Neuronal stem cell (in vitro differentiated cells): ENCODE measurements at regions not wholly inside any gene's neighbourhood (a gene's known extent, or its start where the extent isn't known, plus 50 kb on each side); places are given as distances from the start of the nearest gene placed in this dataset.
A peak's percentile ranks its signal among the peaks of the same experiment; 100 is the strongest.
"Not testable (repeated sequence)": the region's sequence is repeated elsewhere in the genome, so short reads cannot be mapped to it uniquely, and the experiment has no call there.

Experiments
- DNase-seq: peaks from one replicate; pipeline ENCODE4 v3.0.0-alpha.2; 2013; ENCODE audit warnings: low spot score
- H2AFZ ChIP-seq: one replicate; pipeline ENCODE4 v1.6.1; 2013; ENCODE audit warnings: mild to moderate bottlenecking, low read length, inconsistent platforms
- H2AK5ac ChIP-seq: 2 replicates; pipeline ENCODE4 v1.6.1; 2013; ENCODE audit warnings: low read depth, mild to moderate bottlenecking, inconsistent platforms, low read length, moderate library complexity, mixed read lengths
- H2BK120ac ChIP-seq: 2 replicates; pipeline ENCODE4 v1.6.1; 2013; ENCODE audit warnings: low read depth, mild to moderate bottlenecking, inconsistent platforms, low read length, moderate library complexity, mixed read lengths
- H2BK12ac ChIP-seq: one replicate; pipeline ENCODE4 v1.6.1; 2013; ENCODE audit warnings: low read length, inconsistent platforms
- H2BK15ac ChIP-seq: 2 replicates; pipeline ENCODE4 v1.6.1; 2013; ENCODE audit warnings: mild to moderate bottlenecking, low read length, inconsistent platforms, mixed read lengths
- H2BK5ac ChIP-seq: one replicate; pipeline ENCODE4 v1.6.1; 2013; ENCODE audit warnings: inconsistent platforms, mild to moderate bottlenecking, low read length, moderate library complexity
- H3K14ac ChIP-seq: one replicate; pipeline ENCODE4 v1.6.1; 2013; ENCODE audit warnings: low read length, inconsistent platforms
- H3K18ac ChIP-seq: 2 replicates; pipeline ENCODE4 v1.6.1; 2013; ENCODE audit warnings: low read length, inconsistent platforms
- H3K23ac ChIP-seq: 2 replicates; pipeline ENCODE4 v1.6.1; 2013; ENCODE audit warnings: low read depth, mild to moderate bottlenecking, mixed read lengths, low read length, inconsistent platforms; ENCODE audit not compliant: poor library complexity
- H3K27ac ChIP-seq: replicated peaks from 3 replicates; pipeline ENCODE4 v1.5.1; 2013; ENCODE audit warnings: low read length, inconsistent platforms
- H3K27me3 ChIP-seq, 3 experiments: 2 replicates each; pipeline ENCODE4 v1.6.1; 2013; ENCODE audit warnings: low read length in 3 of 3, mild to moderate bottlenecking in 2 of 3, inconsistent platforms in 1 of 3, low read depth in 1 of 3, mixed read lengths in 1 of 3, moderate library complexity in 1 of 3; ENCODE audit not compliant: control insufficient read depth in 3 of 3, insufficient read depth in 3 of 3
- H3K36me3 ChIP-seq, 2 donors: replicated peaks in 1 of 2; 2 replicates each; pipeline ENCODE4 v1.6.1; 2013; ENCODE audit warnings: low read length in 2 of 2; ENCODE audit not compliant: control insufficient read depth in 2 of 2, insufficient read depth in 2 of 2
- H3K4ac ChIP-seq: 2 replicates; pipeline ENCODE4 v1.6.1; 2013; ENCODE audit warnings: inconsistent platforms, mild to moderate bottlenecking, low read length, moderate library complexity
- H3K4me1 ChIP-seq, 2 donors: 1 replicate in 1 of 2; 2 replicates in 1 of 2; pipeline ENCODE4 v1.6.1; 2013; ENCODE audit warnings: low read length in 2 of 2, low read depth in 1 of 2; ENCODE audit not compliant: control insufficient read depth in 2 of 2, insufficient read depth in 1 of 2
- H3K4me2 ChIP-seq: one replicate; pipeline ENCODE4 v1.6.1; 2013; ENCODE audit warnings: mild to moderate bottlenecking, low read length, inconsistent platforms; ENCODE audit not compliant: insufficient read depth, poor library complexity, severe bottlenecking
- H3K4me3 ChIP-seq, 2 donors: 2 replicates each; pipeline ENCODE4 v1.5.1; 2013; ENCODE audit warnings: low read length in 2 of 2, mild to moderate bottlenecking in 2 of 2, inconsistent platforms in 1 of 2, moderate library complexity in 1 of 2
- H3K79me1 ChIP-seq: one replicate; pipeline ENCODE4 v1.6.1; 2013; ENCODE audit warnings: low read depth, mild to moderate bottlenecking, inconsistent platforms, low read length, moderate library complexity
- H3K9ac ChIP-seq: one replicate; pipeline ENCODE4 v1.6.1; 2013; ENCODE audit warnings: mild to moderate bottlenecking, low read depth, low read length, inconsistent platforms; ENCODE audit not compliant: poor library complexity
- H3K9me3 ChIP-seq, 2 donors: replicated peaks in 1 of 2; 2 replicates each; pipeline versions ENCODE3 to v1.6.1; 2013; ENCODE audit warnings: low read length in 2 of 2, mild to moderate bottlenecking in 2 of 2, inconsistent platforms in 1 of 2, low read depth in 1 of 2, mixed read lengths in 1 of 2, moderate library complexity in 1 of 2; ENCODE audit not compliant: control insufficient read depth in 2 of 2, insufficient read depth in 1 of 2
- H4K8ac ChIP-seq: one replicate; pipeline ENCODE4 v1.6.1; 2013; ENCODE audit warnings: low read depth, mild to moderate bottlenecking, inconsistent platforms, low read length, moderate library complexity
- H4K91ac ChIP-seq: one replicate; pipeline ENCODE4 v1.6.1; 2013; ENCODE audit warnings: low read length, low read depth, mild to moderate bottlenecking, inconsistent platforms; ENCODE audit not compliant: poor library complexity
- WGBS, 2 donors: extraction: QIAGEN DNeasy Blood & Tissue Kit; methylation state at CpG; one replicate each; pipeline ENCODE4 v1.1.7; 2013; ENCODE audit warnings: missing lambda C conversion rate in 2 of 2, mixed read lengths in 1 of 2; ENCODE audit not compliant: insufficient read length in 2 of 2, insufficient replicate concordance in 1 of 2; ENCODE audit errors: extremely low coverage in 2 of 2; 5-methylcytosine and 5-hydroxymethylcytosine counted together

DNA sequence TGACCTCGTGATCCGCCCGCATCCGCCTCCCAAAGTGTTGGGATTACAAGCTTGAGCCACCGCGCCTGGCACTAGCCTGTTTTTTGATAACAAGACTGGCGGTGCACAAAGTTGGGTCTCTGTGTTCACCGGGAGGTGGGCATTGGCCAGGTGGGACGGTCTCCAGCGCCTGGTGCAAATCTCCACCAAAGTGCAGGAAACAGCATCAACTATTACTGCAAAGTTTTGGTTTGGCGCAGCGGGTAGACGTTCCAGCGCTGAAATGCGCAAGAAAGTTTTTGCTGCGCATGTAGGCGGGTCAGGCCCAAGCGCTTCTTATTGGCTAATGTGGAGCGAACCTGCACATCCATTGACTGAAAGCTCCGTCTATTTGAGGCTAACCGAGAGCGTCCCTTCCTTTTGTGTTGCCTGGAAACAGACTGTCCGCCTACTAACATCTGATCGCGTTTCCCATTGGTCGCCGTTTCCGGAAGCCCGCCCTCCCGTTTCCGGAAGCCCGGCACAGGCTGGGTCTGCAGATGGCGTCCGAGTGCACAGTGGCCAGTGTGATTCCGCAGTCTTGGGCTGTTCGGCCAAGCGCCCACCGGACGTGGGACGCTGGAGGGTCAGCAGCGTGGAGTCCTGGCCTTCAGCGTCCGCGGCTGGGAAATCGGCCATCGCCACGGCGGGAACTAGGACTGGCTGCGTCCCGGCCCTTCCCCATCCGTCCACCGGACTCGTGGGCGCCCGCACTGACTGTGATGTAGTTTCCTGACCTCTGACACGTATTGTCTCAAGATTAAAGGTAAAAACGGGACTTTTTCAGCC lies 53.3 kb upstream of the ZNF527 start:
- peak overlapping the region; percentile 62 for H3K4me2 ChIP-seq
- peak overlapping the region; percentile 65 for H4K8ac ChIP-seq
- WGBS, 2 donors = no CpG with 5 or more reads among the region's 57 CpGs
- H2BK120ac ChIP-seq = no peak overlapping the region
- H4K91ac ChIP-seq = no peak overlapping the region
- H3K36me3 ChIP-seq = peaks cover 4 to 30% of the 10 kb centered on the region in 2 donors
- no peaks in the 10 kb centered on the region for H3K27me3 ChIP-seq
- no peak overlapping the region for H2BK5ac ChIP-seq
- H3K23ac ChIP-seq = peak overlapping the region; percentile 87
- no peak overlapping the region for H2BK15ac ChIP-seq
- H2BK12ac ChIP-seq = no peak overlapping the region
- H3K4me1 ChIP-seq = peaks cover 0 to 4% of the 10 kb centered on the region in 2 donors
- no peak overlapping the region for H2AK5ac ChIP-seq
- H3K14ac ChIP-seq = peak overlapping the region; percentile 97
- peak overlapping the region; percentile 99 for H3K18ac ChIP-seq
- peak overlapping the region; percentile 84 to 96 for H3K4me3 ChIP-seq
- H2AFZ ChIP-seq = peak overlapping the region; percentile 91
- peaks cover 2 to 47% of the 10 kb centered on the region in 2 donors for H3K9me3 ChIP-seq
- peak overlapping the region; percentile 88 for H3K27ac ChIP-seq
- H3K79me1 ChIP-seq = peaks cover 8% of the 10 kb centered on the region
- H3K4ac ChIP-seq = no peak overlapping the region
- DNase-seq = peak; percentile 95
- H3K9ac ChIP-seq = peak overlapping the region; percentile 99

GRCh38 chr19:37320988-37321387 lies 49.9 kb upstream of the ZNF527 start:
- H3K4me3 ChIP-seq, DNase-seq, H2BK5ac ChIP-seq, H2BK12ac ChIP-seq, H3K4me1 ChIP-seq, H2BK120ac ChIP-seq, H3K4ac ChIP-seq, H2BK15ac ChIP-seq, H2AFZ ChIP-seq, H3K9ac ChIP-seq, H3K4me2 ChIP-seq, H3K27ac ChIP-seq, H3K18ac ChIP-seq, H3K14ac ChIP-seq, H3K23ac ChIP-seq, H2AK5ac ChIP-seq, H3K27me3 ChIP-seq, H4K8ac ChIP-seq, H4K91ac ChIP-seq, H3K79me1 ChIP-seq: not testable (repeated sequence)
- no CpG with 5 or more reads among the region's 7 CpGs for WGBS, 2 donors
- H3K36me3 ChIP-seq = peaks cover 11 to 61% of the 10 kb centered on the region in 2 donors
- peaks cover 2 to 53% of the 10 kb centered on the region in 2 donors for H3K9me3 ChIP-seq
